ENCODE measurements at regions not wholly inside any gene's neighbourhood (a gene's known extent, or its start where the extent isn't known, plus 50 kb on each side); places are given as distances from the start of the nearest gene placed in this dataset.
A peak's percentile ranks its signal among the peaks of the same experiment; 100 is the strongest.

DNA sequence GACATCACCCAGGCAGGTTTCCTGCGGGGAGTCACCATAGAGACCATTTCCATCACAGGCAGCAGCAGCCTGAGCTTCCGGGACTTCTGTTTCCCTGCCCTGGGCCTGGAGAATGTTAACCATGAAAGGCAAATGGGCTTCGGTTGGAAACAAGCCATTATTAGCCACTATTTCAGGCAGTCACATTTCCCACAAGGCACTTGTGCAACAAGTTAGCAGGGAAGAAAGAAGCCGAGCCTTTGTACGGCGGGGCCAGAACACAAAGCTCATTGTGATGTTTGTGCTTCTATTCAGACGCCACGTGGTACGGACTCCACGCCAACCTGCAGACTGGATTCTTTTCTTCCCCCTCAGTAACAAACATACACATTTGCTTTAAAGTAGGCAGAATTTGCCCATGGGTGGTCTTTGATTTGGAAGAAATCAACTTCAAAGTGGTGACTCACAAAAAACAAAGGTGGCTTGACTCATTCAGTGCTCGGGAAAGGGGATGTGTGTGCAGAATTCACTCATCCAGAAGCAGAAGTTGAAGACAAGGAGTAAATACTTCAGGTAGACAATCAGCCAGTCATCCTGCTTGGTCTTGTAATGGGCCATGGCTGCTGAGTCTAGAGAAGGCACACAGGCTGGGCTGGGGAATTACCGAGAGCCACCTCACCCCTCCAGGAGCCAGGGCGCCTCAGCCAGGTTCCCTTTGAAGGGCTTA lies 154.2 kb upstream of the PRMT8 start:
- no peak overlapping the region for H3K4me3 ChIP-seq (ENCODE audit: low read length)
- TF ChIP-seq, protein P1, sequence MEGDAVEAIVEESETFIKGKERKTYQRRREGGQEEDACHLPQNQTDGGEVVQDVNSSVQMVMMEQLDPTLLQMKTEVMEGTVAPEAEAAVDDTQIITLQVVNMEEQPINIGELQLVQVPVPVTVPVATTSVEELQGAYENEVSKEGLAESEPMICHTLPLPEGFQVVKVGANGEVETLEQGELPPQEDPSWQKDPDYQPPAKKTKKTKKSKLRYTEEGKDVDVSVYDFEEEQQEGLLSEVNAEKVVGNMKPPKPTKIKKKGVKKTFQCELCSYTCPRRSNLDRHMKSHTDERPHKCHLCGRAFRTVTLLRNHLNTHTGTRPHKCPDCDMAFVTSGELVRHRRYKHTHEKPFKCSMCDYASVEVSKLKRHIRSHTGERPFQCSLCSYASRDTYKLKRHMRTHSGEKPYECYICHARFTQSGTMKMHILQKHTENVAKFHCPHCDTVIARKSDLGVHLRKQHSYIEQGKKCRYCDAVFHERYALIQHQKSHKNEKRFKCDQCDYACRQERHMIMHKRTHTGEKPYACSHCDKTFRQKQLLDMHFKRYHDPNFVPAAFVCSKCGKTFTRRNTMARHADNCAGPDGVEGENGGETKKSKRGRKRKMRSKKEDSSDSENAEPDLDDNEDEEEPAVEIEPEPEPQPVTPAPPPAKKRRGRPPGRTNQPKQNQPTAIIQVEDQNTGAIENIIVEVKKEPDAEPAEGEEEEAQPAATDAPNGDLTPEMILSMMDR (conservative IDR thresholded peaks at IDR 0.05; ENCODE audit: low read length), result no peak
- no peak for DNase-seq (ENCODE audit: low read depth)

DNA sequence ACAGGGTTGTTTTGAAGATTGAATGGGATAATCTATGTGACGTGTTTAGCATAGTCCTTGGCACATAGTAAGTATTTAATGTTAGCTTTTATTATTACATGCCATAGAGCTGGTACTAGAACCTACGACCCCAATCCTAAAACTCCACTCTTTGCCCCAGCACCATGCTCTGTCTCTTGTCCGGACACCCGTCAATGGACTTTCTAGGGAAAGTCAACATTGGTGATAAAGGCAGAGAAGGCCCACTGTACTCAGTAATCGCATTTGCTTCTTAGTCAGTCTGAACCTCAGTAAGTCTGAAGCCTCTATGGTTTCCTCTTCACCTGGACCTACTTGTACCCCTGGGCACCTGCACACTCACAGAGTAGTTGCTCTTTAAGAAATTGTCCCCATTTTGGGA lies 153.1 kb upstream of the PRMT8 start:
- TF ChIP-seq, protein P1 (conservative IDR thresholded peaks at IDR 0.05; ENCODE audit: low read length), result no peak
- DNase-seq (ENCODE audit: low read depth), result no peak
- H3K4me3 ChIP-seq (ENCODE audit: low read length), result no peak overlapping the region

DNA sequence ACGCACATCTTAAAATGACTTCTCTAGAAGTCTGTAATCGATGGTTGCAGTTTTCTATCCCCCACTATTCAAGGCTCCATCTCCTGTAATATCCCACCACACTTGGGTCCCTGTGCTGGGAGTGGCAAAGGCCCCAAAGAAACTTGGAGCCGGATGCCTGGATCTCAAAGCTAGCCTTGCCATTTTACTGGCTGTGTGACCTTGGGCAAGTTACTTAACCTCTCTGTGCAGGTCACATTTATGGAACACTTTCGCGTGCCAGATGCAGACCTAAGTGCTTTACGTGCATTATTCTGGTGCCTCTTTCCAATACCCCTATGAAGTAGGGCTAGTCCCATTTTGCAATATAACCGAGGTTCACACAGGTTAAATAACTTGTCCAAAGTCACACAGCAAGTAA lies 151.8 kb upstream of the PRMT8 start:
- TF ChIP-seq, protein P1 (conservative IDR thresholded peaks at IDR 0.05; ENCODE audit: low read length), result no peak
- no peak overlapping the region for H3K4me3 ChIP-seq (ENCODE audit: low read length)
- no peak for DNase-seq (ENCODE audit: low read depth)

DNA sequence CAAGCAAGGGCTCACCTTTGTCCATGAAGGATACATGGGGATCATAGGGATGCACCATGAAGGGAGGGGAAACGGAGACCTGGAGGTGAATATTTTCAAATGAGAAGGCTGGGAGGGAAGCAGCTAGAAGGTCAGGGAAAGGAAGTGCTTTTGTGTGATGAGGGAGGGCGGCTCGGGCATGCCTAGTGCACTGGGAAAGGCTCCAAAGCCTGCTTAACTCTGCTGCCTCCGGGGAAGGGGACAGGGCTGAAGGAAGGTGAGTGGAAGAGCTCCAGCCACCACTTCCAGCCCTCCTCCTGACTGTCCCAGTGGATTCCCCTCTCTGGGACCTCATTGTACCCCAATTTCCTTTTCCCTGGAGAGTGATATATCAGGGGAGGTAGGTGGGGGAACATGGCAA lies 149.4 kb upstream of the PRMT8 start:
- DNase-seq (ENCODE audit: low read depth), result no peak
- TF ChIP-seq, protein P1 (conservative IDR thresholded peaks at IDR 0.05; ENCODE audit: low read length), result no peak
- H3K4me3 ChIP-seq (ENCODE audit: low read length), result no peak overlapping the region

DNA sequence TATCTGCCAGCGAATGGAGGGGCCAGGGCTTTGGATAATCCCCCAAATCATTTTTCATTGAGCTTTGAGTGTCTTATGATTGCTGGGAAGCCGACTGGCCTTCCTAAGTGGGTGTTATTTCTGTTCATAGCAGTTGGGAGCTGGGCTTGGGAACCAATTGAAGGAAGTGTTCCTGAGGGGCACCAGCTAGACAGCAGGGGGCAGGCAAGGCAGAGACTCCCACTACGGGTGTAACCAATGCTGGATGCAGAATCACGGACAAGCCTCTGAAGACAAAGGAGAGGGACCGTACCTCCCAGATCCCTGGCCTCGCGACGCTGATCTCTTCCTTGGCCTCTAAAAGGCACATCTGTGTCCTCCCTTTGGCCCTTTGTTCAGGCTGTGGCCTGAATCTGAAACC lies 149.0 kb upstream of the PRMT8 start:
- TF ChIP-seq, protein P1 (conservative IDR thresholded peaks at IDR 0.05; ENCODE audit: low read length), result peak; percentile 53
- DNase-seq (ENCODE audit: low read depth), result peak; percentile 26
- no peak overlapping the region for H3K4me3 ChIP-seq (ENCODE audit: low read length)

DNA sequence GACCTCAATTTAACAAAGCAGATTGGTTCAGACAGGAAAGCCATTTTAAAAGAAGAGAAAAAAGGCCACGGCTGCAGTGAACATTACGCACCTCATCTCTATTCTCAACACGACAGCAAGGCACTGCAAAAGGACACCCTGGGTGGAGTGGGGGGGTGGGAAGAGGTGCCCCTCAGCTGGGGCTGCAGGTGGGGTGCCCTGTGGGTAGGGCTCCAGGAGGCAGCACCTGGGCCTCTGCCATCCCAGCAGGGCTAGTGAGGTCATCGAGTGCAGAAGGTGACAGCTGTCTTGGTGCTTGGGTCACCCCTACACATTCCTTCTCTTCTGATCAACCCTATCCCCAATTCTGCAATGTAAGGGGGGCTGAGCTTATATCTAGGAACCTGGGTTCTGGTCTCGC lies 142.9 kb upstream of the PRMT8 start:
- no peak for DNase-seq (ENCODE audit: low read depth)
- TF ChIP-seq, protein P1 (conservative IDR thresholded peaks at IDR 0.05; ENCODE audit: low read length), result no peak
- no peak overlapping the region for H3K4me3 ChIP-seq (ENCODE audit: low read length)

DNA sequence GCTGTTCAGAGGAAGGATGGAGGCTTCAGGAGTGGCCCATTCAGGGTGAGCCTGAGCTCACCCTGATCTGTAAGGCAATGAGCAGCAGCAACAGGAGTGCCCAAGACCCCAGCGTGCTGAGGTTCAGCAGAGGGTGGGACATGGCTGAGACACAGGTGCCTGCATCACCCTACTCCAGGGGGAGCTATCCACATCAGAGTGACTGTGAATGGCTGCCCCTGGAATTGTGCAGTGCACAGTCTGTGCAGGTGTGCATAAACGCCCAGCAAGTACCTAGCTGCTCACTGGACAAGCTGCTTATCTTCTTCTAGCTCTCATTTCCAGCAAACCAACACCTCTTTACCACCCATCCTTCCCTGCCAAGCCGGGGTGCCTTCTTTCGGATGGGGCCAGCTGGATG lies 140.6 kb upstream of the PRMT8 start:
- TF ChIP-seq, protein P1 (conservative IDR thresholded peaks at IDR 0.05; ENCODE audit: low read length), result no peak
- no peak overlapping the region for H3K4me3 ChIP-seq (ENCODE audit: low read length)
- no peak for DNase-seq (ENCODE audit: low read depth)

All from AG10803 (cell line).